Gastroesophageal sphincter (tissue), 3 donors: ENCODE measurements at regions not wholly inside any gene's neighbourhood (a gene's known extent, or its start where the extent isn't known, plus 50 kb on each side); places are given as distances from the start of the nearest gene placed in this dataset.

Experiments
- CTCF ChIP-seq, 4 experiments: fragments of 200-600 bp in 2 of 4; fragments of 450-650 bp in 2 of 4; sonication (generic) in 1 of 4; IDR thresholded peaks; one replicate each; pipeline ENCODE4 v1.5.1; 2017 to 2019; ENCODE audit warnings: antibody characterized with exemption in 4 of 4, mild to moderate bottlenecking in 2 of 4, moderate library complexity in 2 of 4
- EP300 ChIP-seq: sonication (generic); formaldehyde crosslinking; IDR thresholded peaks from one replicate; pipeline ENCODE4 v1.6.1; 2017; ENCODE audit warnings: antibody characterized with exemption, mild to moderate bottlenecking
- POLR2AphosphoS5 ChIP-seq: sonication (generic); formaldehyde crosslinking; IDR thresholded peaks from one replicate; pipeline ENCODE4 v1.6.1; 2017; ENCODE audit warnings: antibody characterized with exemption

- TF ChIP-seq CTCF (IDR thresholded peaks at IDR 0.05) (no peak), POLR2AphosphoS5 (no peak), EP300 (no peak)
Observed at GRCh38 chr10:21145751-21146435, 248.8 kb upstream of the NEBL start.
